Spinal cord (tissue), 9 donors: ENCODE measurements at regions not wholly inside any gene's neighbourhood (a gene's known extent, or its start where the extent isn't known, plus 50 kb on each side); places are given as distances from the start of the nearest gene placed in this dataset.

Experiments used
- DNase-seq, 6 donors: peaks; one replicate each; pipeline versions ENCODE4 v3.0.0 to v3.0.0-alpha.2; 2013 to 2015; ENCODE audit warnings: low spot score in 6 of 6, low read depth in 4 of 6
- H3K27ac ChIP-seq: one replicate; pipeline ENCODE4 v1.5.1; 2013; ENCODE audit warnings: low read depth, low read length, control low read depth
- H3K27me3 ChIP-seq: one replicate; pipeline ENCODE4 v1.6.1; 2013; ENCODE audit warnings: low read length; ENCODE audit not compliant: control insufficient read depth, insufficient read depth
- H3K36me3 ChIP-seq: one replicate; pipeline ENCODE4 v1.6.1; 2013; ENCODE audit warnings: low read length; ENCODE audit not compliant: control insufficient read depth, insufficient read depth
- H3K4me1 ChIP-seq: one replicate; pipeline ENCODE4 v1.6.1; 2013; ENCODE audit warnings: low read length; ENCODE audit not compliant: control insufficient read depth, insufficient read depth
- H3K4me3 ChIP-seq: one replicate; pipeline ENCODE4 v1.5.1; 2013; ENCODE audit warnings: low read depth, low read length, control low read depth
- H3K9me3 ChIP-seq: one replicate; pipeline ENCODE4 v1.6.1; 2013; ENCODE audit warnings: low read length; ENCODE audit not compliant: control insufficient read depth, insufficient read depth
- WGBS: methylation state at CpG from one replicate; pipeline ENCODE4 v1.1.5; 2013; ENCODE audit warnings: missing lambda C conversion rate; ENCODE audit not compliant: insufficient coverage; 5-methylcytosine and 5-hydroxymethylcytosine counted together
- donor health status: healthy.

DNA sequence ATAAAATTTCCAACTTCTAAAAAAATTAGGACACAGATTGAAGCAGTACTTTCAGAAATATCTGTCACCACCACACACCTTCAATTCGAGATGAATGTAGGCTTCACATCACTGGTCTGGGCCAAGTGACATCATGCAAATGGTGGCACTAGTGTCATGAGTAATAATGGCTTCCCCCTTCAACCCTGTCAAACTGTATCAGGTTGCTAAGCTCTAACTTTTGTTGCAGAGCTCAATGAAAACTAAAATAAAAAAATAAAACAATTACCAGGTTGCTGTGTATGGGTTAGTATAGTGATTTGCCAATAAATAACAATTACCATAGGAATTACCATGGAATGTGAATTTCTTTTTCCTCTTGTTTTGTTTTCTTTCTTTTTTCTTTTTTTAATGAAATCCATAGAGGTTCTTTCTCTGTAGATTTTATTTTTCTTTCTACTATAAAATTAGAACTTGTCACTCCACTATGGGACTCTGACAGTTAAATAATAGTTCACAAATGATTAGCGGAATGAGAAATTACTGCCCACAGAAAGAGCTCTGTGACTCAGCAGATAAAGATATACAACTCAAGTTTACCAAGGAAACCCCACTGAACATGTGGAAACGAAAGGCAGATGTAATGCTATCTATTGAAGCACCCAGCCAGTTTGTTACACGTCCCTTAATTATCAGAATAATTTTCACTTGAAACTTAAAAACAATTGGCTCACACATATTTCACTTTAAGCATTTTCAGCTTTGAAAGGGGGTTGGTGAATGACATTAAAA is 783.8 kb upstream of the WWC1 start:
- no peak for DNase-seq
- Histone ChIP-seq H3K27ac (no peak overlapping the region), H3K4me1 (no peaks in the 10 kb centered on the region), H3K4me3 (no peak overlapping the region), H3K9me3 (no peaks in the 10 kb centered on the region), H3K27me3 (no peaks in the 10 kb centered on the region), H3K36me3 (no peaks in the 10 kb centered on the region)
- WGBS, result no CpG with 5 or more reads among the region's 4 CpGs

DNA sequence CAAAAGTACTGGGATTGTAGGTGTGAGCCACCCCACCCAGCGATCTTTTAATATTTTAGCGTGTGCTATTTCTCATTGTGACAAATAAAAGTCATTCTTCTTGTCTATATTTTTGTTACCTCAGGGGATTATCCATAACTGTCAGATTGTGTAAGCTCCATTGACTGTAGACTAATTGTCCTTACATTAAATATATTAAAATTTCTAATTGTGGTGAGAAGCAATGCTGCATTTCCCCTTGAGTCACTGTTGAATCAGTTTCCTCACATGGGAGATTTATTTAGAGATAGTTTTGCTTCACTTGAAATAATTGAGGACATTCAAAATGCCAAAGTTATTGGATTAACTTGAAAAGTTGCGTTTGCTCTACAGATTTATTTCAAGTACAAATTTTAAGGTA is 782.4 kb upstream of the WWC1 start:
- WGBS, result no CpG with 5 or more reads among the region's 3 CpGs
- no peak for DNase-seq

DNA sequence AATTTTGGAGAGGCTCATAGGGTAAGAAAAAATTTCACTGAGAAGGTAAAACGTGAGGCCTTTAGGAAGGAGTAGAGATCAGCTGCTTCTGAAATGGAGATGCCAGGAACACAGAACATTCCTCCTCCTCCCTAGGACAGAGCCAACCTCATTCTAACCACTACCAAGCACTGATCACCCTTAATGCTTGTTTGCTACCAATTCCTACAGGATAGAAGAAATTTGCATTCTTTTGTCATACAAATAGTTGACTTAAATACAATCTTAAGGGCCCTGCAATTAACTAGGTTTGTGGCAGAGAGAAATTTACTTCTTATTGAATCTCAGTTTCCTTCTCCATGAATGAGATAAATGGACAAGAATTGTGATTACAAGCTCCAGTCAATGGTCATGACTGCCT is 780.2 kb upstream of the WWC1 start:
- Histone ChIP-seq H3K4me3 (no peak overlapping the region), H3K4me1 (no peaks in the 10 kb centered on the region), H3K9me3 (no peaks in the 10 kb centered on the region), H3K36me3 (no peaks in the 10 kb centered on the region), H3K27me3 (no peaks in the 10 kb centered on the region), H3K27ac (no peak overlapping the region)
- WGBS, result no CpG with 5 or more reads among the region's 1 CpG
- no peak for DNase-seq

More for the DNA sequence above, 782.4 kb upstream of the WWC1 start:
- no peaks in the 10 kb centered on the region for H3K4me1 ChIP-seq
- no peaks in the 10 kb centered on the region for H3K27me3 ChIP-seq
- no peak overlapping the region for H3K4me3 ChIP-seq
- H3K9me3 ChIP-seq, result no peaks in the 10 kb centered on the region
- no peaks in the 10 kb centered on the region for H3K36me3 ChIP-seq
- no peak overlapping the region for H3K27ac ChIP-seq

DNA sequence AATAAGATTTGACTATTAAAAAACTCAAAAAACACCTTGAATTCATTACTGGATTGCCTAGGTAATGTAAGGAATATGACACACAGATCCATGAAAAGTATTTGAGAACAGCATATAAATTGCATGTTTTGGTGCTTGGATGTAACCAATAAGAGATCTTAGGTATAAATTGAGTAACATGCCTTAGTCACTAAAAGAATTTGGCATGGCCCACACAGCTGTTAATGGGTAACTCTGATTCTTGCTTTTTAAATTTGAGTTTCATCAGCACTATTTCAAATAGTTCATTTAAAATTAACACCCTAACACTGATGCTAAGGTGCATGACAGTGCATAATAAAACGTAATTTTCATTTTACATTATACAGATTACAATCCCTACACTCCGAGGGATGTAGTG is 779.3 kb upstream of the WWC1 start:
- no peak overlapping the region for H3K27ac ChIP-seq
- no peaks in the 10 kb centered on the region for H3K36me3 ChIP-seq
- no peaks in the 10 kb centered on the region for H3K4me1 ChIP-seq
- H3K4me3 ChIP-seq, result no peak overlapping the region
- WGBS, result no CpG with 5 or more reads among the region's 2 CpGs
- no peak for DNase-seq
- no peaks in the 10 kb centered on the region for H3K9me3 ChIP-seq
- no peaks in the 10 kb centered on the region for H3K27me3 ChIP-seq

DNA sequence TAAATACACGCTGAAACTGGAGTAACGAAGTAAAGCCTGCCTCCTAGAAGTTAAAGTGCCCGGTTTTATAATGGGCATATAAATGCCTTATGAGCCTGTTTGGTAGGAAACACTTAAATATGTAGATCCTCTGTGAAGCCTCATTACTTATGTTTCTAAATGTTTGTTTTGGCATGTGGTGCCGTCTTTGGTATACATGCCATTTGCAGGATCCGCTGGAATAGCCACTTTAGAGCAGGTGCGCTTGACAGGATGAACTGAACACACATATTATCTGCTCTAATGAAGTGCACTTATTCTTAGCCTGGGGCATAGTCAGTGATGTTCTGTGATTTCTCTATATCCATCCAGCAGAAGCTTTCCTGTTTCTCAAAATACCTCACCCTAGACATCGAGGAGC is 778.1 kb upstream of the WWC1 start:
- Histone ChIP-seq H3K27ac (no peak overlapping the region), H3K4me3 (no peak overlapping the region), H3K36me3 (no peaks in the 10 kb centered on the region), H3K4me1 (no peaks in the 10 kb centered on the region), H3K9me3 (no peaks in the 10 kb centered on the region), H3K27me3 (no peaks in the 10 kb centered on the region)
- DNase-seq, result peak in 1 of 6 donors; percentile 44
- 53% methylated on average over 3 of the region's 7 CpGs for WGBS

DNA sequence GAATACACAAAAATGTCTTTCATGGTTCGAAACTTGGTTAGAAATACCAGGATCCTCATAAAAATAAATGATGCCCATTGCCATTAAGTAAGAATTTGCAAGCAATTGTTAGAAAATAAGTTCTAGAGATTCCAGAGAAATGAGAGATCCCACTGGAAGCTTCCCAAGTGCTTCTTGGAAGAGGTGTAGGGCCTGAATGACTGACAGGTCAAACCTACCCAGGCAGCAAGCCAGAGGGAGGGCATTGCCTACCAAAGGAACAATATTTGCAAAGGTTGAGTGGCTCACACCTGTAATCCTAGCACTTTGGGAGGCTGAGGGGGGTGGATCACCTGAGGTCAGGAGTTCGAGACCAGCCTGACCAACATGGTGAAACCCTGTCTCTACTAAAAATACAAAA is 777.0 kb upstream of the WWC1 start:
- Histone ChIP-seq H3K36me3 (no peaks in the 10 kb centered on the region), H3K9me3 (no peaks in the 10 kb centered on the region), H3K4me1 (no peaks in the 10 kb centered on the region), H3K27ac (no peak overlapping the region), H3K27me3 (no peaks in the 10 kb centered on the region), H3K4me3 (no peak overlapping the region)
- WGBS, result no CpG with 5 or more reads among the region's 2 CpGs
- no peak for DNase-seq

DNA sequence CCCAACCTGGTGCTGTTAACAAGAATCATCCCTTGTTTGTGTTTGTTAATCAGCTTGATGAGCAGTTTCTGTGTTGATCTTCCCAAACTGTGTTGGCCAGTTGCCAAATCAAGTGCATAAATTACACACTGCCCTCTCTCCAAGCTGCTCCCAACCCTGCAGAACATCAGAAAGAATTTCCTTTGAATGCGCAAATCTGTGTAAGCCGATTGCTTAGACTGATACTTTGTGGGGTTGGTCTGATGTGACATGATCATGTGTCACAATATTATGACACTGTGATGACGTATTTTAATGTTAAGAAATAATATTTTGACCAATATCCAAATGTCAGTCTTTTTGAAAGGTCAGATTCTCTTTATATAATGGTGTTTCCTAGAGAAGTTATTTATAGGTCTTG is 766.4 kb upstream of the WWC1 start:
- H3K27ac ChIP-seq, result no peak overlapping the region
- H3K9me3 ChIP-seq, result no peaks in the 10 kb centered on the region
- DNase-seq, result peak in 4 of 6 donors; percentile 15 to 84 (median 50)
- H3K27me3 ChIP-seq, result no peaks in the 10 kb centered on the region
- no CpG with 5 or more reads among the region's 3 CpGs for WGBS
- no peaks in the 10 kb centered on the region for H3K4me1 ChIP-seq
- H3K4me3 ChIP-seq, result no peak overlapping the region
- H3K36me3 ChIP-seq, result no peaks in the 10 kb centered on the region

DNA sequence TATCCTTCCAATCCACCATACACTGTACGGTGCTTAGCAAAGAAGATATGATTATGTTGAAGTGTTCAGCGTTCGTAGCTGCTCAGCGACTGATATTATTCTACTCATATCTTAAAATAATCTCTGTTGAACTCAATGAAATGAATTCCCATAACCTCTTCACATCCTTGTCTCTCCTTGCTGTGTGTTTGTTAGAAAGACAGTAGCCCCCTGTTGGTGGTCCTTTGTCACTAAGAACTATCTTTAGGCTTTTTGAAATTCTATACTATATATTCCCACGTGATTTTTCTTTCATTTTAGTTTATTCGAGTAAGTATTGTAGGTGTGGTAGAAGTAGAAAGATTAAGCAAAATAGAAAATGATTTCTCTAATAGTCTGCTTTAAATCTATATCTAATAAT is 762.8 kb upstream of the WWC1 start:
- WGBS, result no CpG with 5 or more reads among the region's 6 CpGs
- Histone ChIP-seq H3K36me3 (no peaks in the 10 kb centered on the region), H3K4me3 (no peak overlapping the region)

DNA sequence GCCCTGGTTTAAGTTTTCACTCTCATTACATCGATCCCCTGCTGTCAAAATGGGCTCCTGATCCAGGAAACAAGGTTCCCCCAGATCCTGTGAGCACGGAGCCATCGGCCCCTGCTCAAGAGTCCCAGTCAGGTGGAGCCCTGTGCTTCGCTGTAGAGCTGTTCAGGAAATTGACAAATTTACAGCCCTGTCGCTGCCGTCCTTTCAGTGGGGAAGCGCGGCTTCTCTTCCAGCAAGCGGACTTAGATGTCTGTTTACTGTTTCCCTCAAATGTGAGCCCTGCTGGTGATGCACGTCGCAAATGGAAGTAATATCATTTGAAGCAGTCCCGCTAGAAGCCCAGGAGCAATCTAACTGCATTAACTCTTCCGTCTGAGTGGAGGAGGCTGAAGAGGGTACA is 760.9 kb upstream of the WWC1 start:
- H3K27me3 ChIP-seq, result no peaks in the 10 kb centered on the region
- DNase-seq, result peak in 2 of 6 donors; percentile 15 to 68
- H3K9me3 ChIP-seq, result no peaks in the 10 kb centered on the region
- no peak overlapping the region for H3K4me3 ChIP-seq
- no peaks in the 10 kb centered on the region for H3K36me3 ChIP-seq
- WGBS, result 13% methylated on average over 12 of the region's 13 CpGs
- peaks cover 4% of the 10 kb centered on the region for H3K4me1 ChIP-seq
- no peak overlapping the region for H3K27ac ChIP-seq

More for the DNA sequence above, 762.8 kb upstream of the WWC1 start:
- no peak overlapping the region for H3K27ac ChIP-seq
- no peaks in the 10 kb centered on the region for H3K9me3 ChIP-seq
- no peaks in the 10 kb centered on the region for H3K27me3 ChIP-seq
- no peak for DNase-seq
- H3K4me1 ChIP-seq, result peaks cover 4% of the 10 kb centered on the region
